AG09319 (cell line): ENCODE measurements at regions not wholly inside any gene's neighbourhood (a gene's known extent, or its start where the extent isn't known, plus 50 kb on each side); places are given as distances from the start of the nearest gene placed in this dataset.

Source experiments
- DNase-seq: peaks from one replicate; pipeline ENCODE4 v3.0.0-alpha.2; 2010; ENCODE audit warnings: low read depth; ENCODE audit errors: extremely low read depth
- CTCF ChIP-seq: IDR thresholded peaks from 2 replicates; pipeline ENCODE4 v1.5.1; 2011; ENCODE audit warnings: low read depth, mild to moderate bottlenecking, inconsistent platforms, low read length, moderate library complexity

- no peak for TF ChIP-seq CTCF
- DNase-seq: no peak
Measured at GRCh38 chr4:38289553-38289952, 329.4 kb downstream of the PTTG2 start.

GRCh38 chr4:38290366-38290765, 330.2 kb downstream of the PTTG2 start:
- no peak for TF ChIP-seq CTCF
- DNase-seq: no peak

DNA sequence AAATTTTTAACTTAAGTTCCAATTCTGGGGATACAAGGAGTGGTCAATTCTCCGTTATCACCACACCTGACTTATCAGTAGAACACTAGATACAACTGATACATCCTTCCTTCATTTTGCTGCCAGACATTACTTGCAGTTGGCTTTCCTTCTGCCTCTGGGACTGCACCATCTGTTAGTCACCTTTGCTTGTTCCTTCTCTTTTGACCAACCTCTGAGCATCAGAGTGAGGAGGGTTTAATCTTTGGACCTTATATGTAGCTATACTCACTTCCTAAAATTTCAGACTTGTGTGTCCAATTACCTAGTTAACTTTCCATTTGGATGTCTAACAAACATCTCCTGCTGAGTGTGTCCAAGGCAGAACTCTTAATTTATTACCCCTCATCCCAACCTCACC, 330.7 kb downstream of the PTTG2 start:
- DNase-seq: no peak
- TF ChIP-seq CTCF: no peak

GRCh38 chr4:38292529-38292928, 332.3 kb downstream of the PTTG2 start:
- TF ChIP-seq CTCF: no peak
- no peak for DNase-seq

GRCh38 chr4:38294238-38294637, 334.0 kb downstream of the PTTG2 start:
- no peak for TF ChIP-seq CTCF
- no peak for DNase-seq

GRCh38 chr4:38297061-38297460, 336.9 kb downstream of the PTTG2 start:
- TF ChIP-seq CTCF: no peak
- no peak for DNase-seq

DNA sequence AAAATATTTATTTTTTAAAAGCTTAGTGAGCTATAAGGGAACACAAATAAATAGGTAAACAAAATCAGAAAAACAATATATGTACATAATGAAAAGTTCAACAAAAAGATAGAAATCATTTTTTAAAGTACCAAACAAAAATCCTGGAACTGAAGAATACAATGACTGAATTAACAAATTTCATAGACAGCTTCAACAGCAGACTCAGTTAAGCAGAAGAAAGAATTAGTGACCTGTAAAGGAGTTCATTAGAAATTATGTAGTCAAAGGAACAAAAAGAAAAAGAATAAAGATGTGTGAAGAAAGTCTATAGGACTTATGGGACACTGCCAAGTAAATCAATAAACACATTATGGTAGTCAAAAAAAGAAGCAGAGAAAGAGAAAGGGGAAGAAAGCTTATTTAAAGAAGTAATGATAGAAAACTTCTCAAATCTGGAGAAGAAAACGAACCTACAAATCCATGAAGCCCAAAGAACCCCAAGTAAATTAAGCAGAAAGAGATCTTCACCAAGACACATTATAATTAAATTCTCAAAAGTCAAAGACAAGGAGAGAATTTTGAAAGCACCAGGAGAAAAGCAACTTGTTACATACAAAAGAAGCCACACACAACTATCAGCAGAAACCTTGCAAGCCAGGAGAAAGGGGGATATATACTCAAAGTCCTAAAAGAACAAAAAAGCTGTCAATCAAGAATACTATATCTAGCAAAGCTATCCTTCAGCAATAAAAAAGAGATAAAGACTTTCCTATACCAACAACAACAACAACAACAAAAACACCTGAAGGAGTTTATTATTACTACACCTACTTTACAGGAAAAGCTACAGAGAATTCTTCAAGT, 338.9 kb downstream of the PTTG2 start:
- DNase-seq: no peak
- no peak for TF ChIP-seq CTCF
